Fibroblast of lung (primary cell): ENCODE measurements at regions not wholly inside any gene's neighbourhood (a gene's known extent, or its start where the extent isn't known, plus 50 kb on each side); places are given as distances from the start of the nearest gene placed in this dataset.

Experiments used
- CTCF ChIP-seq, 2 donors: IDR thresholded peaks in 1 of 2; conservative IDR thresholded peaks in 1 of 2; 1 replicate in 1 of 2; 2 replicates in 1 of 2; pipeline ENCODE4 v1.5.1; 2011 to 2012; ENCODE audit warnings: low read length in 2 of 2, control low read depth in 1 of 2, inconsistent platforms in 1 of 2, low read depth in 1 of 2, mild to moderate bottlenecking in 1 of 2
- EZH2 ChIP-seq: IDR thresholded peaks from 2 replicates; pipeline ENCODE4 v1.5.1; 2012; ENCODE audit warnings: low read length, control low read depth, mild to moderate bottlenecking; ENCODE audit errors: missing control alignments

- no peak for TF ChIP-seq CTCF (conservative IDR thresholded peaks at IDR 0.05 in 1 of 2, IDR thresholded peaks at IDR 0.05 in 1 of 2; ENCODE audit: low read depth in 1 of 2, low read length in 2 of 2)
- no peak for TF ChIP-seq EZH2
These were observed 162.4 kb downstream of the NOC3L start for GRCh38 chr10:94200146-94200837.
